ENCODE measurements at regions not wholly inside any gene's neighbourhood (a gene's known extent, or its start where the extent isn't known, plus 50 kb on each side); places are given as distances from the start of the nearest gene placed in this dataset.

DNA sequence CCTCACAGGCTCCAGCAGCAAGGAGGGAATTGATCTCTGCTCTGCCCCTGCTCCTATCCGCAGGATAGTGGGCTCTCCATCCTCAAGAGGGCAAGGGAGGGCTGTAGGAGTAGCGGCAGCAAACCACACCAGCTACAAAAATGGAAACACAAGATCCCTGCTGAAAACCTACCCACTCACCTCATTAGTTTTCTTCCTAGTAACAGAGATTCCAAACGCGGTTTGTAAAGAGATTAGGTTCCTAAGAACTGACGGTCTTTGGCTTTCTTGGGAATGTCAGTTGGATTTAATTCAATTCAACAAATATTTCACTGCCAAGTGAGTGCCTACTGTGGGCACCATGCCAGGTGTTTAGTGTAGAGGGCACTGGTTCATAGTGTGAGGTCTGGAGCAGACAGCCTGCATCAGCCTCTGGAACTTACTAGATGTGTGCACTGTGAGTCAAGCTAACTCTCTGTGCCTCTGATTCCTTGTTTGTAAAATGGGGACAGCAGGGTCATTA is 84.7 kb downstream of the MRPL46 start:
- no peak for DNase-seq (ENCODE audit: low spot score)

DNA sequence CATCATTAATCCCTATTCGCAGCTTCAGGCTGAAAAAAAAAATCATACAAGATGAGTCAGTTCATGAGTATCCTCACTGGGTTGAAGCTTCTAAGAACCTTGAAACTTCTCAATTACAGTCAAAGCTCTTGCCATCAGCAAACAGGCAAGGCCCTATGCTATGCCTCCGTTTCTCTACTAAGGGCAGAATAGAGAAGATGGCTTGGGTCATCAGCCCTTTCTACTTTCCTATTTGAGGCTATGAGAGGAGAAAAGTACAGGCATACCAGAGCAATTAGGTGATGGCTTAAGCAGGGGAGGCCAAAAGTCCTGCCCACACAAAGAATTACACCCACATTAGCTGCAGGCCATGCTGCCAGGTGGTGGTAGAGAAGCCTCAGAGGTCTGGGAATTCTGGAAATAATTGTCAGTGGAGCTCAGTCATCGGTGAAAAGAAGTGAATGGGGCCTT is 89.0 kb downstream of the MRPL46 start:
- DNase-seq (ENCODE audit: low spot score) = no peak

DNA sequence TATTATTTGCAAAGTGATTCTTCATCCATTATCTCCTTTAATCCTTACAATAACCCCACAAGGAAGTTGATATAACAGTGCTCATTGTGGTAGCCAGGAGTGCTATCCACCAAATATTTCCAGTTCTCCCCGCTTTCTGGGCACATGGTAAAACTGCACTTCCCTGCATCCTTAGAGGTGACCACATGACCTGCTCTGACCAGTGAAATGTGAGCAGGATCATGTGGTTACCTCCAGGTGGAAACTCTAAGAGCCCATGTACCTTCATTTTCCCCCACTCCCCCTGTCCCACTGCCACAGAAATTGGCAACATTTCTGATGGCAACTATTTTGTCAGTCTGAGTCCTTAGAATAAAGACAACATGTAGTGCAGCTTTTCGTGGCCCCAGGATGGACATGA is 89.7 kb downstream of the MRPL46 start:
- DNase-seq (ENCODE audit: low spot score) = no peak

DNA sequence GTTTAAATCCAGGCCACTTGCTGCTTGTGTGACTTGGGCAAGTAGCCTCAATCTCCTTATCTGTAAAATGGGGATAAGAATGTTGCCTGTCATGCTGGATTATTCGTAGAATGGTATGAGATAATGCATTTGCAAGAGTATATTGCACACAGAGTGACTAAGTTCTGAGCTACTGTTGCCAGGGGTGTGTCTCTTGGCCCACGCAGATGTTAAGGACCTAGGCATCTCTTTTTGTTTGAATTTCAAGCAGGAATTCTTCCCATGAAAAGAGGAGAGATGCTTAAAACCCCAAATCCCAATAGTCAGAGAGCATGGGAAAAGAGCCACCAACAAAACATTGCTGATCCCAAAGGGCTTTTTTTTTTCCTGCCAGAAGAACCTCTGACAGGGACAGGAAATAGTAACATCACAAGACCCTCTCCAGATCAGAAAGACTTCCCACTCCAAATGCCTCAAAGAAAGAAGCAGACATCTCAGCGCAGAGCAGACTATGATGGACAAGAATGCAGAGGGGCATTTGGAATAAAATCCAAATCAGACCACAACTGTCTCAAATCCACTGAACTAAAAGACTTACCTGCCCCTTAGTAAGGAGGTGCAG is 90.5 kb downstream of the MRPL46 start:
- no peak for DNase-seq (ENCODE audit: low spot score)

DNA sequence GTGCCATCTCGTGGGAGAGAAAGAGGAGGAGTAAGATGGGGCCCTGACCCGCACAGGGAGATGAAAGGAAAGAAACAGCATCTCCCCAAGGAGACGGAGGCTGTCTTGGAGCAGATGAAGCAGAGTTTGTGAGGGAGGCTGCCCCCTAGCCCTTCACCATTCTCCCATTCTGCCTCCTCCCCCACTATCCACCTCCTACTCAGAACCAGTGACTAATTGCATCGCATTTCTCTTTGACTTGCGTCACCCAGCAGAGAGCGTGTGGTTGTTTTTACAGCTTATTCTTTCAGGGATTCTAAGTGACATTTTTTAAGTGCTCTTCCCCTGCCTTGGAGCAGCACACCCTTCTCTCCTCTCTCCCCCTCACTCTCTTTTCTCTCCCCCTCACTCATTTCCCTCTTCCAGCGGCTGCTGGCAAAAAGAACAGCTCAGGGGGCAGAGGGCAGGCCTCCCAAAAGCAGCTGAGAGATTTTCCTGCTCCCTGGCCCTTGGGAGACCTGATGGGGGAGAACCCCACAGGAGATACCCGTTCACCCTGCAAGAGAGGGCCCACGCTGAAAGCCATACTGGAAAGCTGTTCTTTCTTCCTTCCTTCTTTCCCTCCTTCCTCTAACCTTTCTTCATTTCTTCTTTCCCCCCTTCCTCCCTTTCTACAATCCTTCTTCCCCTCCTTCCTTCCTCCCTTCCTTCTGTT is 91.8 kb downstream of the MRPL46 start:
- no peak for DNase-seq (ENCODE audit: low spot score)

DNA sequence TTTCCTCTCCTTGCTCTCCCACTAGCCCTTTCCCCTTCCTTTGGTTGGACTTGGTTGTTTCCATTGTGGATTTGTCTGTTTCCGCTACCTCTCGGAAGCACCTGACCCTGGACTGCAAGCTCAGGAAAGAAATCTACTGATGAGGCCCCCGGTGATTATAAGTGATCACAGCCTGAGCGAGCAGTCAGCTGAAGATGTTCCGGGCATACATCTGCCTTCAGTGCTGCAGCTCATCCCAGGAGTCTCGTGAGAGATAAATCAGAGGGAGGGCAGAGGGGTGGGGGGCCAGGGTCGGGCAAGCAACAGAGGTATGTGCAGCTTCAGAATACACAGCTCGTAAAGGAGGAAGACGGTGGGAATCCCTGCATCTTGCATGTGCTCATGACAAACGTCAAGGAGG is 102.1 kb downstream of the MRPL46 start:
- no peak for DNase-seq (ENCODE audit: low spot score)

DNA sequence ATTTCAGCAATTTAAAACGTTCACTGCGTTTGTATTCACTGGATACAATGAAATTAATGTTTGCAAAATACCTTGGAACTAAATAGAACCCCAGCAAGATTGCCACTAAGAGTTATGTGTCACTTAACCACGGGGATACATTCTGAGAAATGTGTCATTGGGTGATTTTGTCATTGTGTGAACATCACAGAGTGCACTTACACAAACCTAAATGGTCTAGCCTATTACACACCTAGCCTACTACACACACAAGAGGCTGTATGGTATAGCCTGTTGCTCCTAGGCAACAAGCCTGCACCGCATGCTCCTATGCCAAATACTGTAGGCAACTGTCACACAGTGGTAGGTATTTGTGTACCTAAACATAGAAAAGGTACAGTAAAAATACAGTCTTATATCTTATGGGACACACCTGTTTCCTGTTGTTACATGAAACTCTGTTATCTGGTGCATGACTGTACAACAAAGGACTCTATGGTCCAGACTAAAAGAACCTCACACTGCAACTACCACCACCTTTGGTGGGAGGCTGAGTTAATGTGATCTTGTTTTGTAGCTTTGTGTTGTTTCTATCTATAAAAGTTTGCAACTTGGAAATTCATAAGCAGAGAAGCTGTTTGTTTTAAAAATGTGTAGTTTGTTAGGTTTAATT is 92.2 kb upstream of the NTRK3 start:
- DNase-seq (ENCODE audit: low spot score) = no peak

DNA sequence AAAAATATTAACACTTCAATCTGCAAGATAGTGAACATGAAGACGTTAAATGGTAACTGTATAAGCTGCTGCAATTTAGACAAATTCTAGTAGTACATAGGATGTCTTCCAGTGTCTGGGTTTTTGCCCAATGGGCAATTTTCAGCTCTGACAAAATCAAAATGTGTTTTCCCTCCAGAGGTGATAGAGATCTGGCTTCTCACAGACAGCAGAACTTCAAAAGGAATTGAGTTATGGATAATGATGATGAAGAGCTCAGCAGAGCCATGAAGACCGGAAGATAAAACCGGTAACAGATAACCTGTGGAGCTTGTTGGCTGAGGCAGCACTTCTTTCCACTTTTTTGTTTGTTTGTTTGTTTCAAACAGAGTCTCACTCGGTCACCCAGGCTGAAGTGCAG is 89.4 kb upstream of the NTRK3 start:
- DNase-seq (ENCODE audit: low spot score) = no peak

DNA sequence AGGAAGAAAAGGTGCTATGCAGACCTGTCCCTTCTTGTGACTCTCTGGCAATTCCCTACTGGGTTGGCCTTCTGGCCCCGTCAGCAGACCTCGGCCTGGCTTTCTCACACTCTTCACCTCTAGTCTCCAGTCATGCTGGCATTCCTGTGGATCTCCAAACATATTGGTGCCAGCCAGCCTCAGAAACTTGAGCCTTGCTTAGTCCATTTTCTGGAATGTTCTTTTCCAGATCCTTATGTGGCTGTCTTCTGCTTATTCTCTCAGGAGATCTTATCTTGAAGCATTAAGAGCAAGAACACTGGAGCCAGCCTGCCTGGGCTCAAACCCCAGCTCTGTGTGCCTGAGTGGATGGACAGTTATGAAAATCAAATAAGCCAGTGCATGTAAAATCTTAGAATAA is 88.2 kb upstream of the NTRK3 start:
- DNase-seq (ENCODE audit: low spot score) = no peak

DNA sequence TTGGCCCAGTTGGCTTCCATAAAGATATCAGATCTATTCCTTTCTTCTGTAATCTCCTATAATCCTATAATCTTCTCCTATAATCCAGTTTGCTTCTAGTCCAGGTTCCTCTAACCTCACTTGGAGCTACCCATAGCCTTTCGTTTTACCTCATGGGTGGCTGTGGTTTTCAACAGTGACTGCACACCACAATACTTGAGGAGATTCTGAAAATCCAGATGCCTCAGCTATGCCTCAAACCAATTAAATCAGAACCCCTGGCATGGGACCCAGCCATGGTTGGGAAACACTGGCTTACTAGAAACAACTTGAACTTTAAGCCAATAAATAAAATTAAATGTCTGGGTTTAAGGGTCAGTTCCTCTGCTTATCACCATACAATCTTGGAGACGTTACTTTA is 86.1 kb upstream of the NTRK3 start:
- DNase-seq (ENCODE audit: low spot score) = no peak

DNA sequence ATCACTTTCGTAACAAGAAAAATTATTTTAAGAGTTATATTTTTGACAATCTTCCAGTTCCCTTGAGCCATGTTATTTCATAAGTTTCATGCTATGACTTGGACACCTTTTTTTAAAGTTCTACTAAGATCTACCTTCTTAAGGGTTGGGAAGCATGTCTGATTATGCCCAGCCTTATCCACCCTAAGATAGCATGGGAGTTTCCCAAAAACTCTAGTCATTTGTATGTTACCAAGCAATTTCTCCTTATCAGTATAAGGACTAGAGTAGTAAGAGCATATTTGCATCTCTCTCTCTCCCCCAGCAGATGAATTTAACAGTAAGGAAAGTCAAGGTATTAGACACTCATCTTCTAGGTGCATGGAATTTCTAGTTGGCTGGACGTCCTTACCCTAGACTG is 85.1 kb upstream of the NTRK3 start:
- DNase-seq (ENCODE audit: low spot score) = no peak

DNA sequence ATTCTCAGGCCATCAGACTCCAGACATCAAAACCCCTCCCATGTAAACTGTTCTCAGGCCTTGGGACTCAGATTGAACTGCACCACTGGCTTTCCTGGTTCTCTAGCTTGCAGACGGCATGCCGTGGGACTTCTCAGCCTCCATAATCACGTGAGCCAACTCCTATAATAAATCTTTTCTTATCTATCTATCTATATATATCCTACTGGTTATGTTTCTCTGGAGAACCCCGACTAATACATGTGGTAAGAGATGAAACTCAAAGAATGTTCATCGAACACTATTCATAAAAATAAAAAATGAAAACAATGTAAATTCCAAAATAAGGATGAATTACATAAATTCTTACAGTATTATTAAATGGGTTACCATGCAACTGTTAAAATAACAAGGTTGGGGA is 84.5 kb upstream of the NTRK3 start:
- DNase-seq (ENCODE audit: low spot score) = no peak

DNA sequence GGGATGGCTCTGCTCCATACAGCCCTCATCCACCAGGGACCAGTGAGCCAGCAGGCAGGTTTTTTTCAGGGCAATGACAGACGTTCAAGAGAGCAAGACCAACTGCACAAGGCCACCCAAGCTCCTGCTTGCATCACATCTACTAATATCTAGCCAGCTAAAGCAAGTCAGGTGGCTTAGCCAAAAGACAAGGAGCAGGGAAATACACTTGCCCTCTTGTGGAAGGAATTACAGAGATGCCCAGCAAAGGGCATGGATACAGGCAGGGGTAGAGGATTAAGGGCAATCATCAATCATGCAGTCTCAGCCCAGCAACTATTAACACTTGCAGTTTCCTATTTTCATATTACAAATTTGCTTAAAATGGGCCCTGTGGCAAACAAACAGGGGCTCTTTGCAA is 81.5 kb upstream of the NTRK3 start:
- DNase-seq (ENCODE audit: low spot score) = no peak

DNA sequence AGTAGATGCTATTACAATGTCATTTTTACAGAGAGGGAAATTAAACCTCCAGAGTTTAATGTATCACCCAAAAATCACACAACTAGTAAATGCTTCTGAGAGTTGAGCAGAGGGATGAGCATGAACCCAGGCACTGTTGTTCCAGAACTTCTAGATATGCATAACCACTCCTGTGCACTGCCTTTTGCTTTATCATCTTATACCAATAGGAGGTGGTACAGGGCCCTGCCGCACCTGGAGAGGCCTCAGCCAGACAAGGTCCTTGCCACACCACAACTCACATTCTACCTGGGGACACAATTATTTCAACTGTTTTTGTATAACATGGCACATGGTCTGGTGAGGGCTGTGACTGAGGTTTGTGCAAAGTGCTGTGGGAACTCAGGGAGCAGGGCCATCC is 78.5 kb upstream of the NTRK3 start:
- DNase-seq (ENCODE audit: low spot score) = no peak

DNA sequence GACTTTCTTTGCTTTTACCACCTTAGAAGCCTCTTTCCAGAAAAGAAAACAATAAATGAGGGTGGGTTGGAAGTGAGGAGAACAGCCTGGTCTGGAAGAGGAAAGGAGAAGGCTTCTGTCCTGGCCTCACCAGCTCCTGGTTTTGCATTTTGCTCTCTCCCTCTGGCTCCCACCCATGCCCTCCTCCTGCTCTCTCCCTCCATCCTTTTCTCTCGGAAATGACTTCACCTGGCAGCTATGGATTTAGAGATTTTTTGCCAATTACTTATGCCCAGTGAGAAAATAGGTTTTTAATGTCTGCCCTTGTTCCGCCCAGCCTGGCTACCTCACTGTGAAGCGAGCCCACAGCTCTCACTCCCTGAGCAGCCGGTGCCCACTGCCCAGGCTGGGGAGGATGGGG is 77.9 kb upstream of the NTRK3 start:
- DNase-seq (ENCODE audit: low spot score) = no peak

DNA sequence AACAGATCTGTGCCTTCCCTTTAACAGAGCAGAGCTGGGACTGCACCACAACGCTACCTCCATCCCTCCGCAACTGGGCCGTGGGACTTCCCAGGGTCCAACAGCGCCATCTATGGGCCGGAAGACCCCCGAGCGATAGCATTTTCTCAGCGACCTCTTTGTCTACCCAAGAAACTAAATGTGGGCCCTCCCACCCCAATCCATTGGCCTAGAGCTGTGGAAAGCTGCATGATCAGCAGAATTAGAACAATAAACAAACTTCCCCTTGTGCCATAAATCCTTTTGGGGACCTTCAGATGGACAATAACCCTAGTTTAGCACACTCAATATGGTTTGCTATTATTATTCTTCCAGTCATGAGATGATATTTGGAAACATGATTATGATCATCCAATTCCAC is 74.8 kb upstream of the NTRK3 start:
- DNase-seq (ENCODE audit: low spot score) = peak; percentile 7

DNA sequence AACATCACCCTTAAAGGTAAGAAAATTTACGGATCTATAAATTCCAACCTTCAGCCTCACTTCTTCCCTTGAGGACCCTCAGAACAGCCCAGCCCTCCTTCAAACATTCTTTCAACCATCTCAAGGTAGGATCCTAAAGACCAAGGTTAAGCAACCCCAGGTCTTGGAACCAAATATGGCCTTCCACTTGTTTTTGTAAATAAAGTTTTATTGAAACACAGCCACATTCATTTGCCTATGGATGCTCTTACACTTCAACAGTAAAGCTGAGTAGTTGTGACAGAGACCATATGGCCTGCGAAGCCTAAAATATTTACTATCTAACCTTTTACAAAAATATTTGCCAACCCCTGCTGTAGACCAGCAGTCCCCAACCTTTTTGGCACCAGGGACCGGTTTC is 70.4 kb upstream of the NTRK3 start:
- DNase-seq (ENCODE audit: low spot score) = no peak

DNA sequence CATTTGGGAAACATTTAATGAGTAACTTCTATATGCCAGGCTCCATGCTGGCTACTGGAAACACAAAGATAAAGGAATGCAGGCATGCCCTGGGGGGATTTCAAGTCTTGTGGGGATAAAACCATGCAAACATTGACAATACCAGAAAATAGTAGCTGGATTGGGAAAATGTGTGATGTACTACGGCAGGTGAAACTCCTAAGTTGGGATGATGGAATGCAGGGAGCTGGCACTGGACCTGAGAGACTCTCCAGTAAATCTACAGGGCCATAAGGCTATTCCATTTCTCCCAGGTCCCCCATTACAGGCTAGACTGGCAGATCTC is 68.2 kb upstream of the NTRK3 start:
- DNase-seq (ENCODE audit: low spot score) = no peak

DNA sequence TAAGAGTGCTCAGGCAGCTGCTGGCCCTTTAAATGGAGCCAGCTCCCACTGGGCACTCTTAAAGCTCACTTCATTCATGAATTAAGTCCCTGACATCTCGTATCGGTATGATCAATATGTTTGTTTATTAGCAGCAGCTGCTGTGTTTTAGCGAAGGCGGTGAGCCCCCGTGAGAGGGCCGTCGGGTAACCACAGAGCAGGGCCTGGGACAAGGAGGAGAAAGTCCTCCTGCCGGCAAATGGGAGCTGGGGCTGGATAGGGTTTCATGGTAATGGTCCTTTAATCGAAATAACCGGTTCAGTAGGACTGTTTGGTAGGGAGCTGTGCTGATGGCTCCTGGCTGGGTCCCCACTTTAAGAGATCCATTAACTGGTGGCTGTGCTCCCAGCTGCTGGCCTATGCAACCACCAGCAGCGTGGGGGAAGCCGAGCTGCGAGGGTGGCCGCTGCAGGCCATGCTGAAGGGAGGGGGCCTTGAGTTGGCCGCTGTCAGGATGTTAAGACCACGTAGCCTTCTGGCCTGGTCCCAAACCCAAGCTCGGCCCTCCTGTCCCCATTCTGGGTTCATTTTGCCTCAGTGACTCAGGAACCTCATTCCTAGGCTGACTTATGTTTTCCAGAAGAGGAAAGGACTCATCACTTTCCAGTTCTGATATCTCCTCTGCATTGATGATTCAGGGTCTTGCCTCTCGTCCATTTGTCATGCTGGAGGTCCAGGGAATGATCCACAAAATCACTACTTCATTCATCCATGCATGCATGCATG is 67.6 kb upstream of the NTRK3 start:
- DNase-seq (ENCODE audit: low spot score) = no peak

DNA sequence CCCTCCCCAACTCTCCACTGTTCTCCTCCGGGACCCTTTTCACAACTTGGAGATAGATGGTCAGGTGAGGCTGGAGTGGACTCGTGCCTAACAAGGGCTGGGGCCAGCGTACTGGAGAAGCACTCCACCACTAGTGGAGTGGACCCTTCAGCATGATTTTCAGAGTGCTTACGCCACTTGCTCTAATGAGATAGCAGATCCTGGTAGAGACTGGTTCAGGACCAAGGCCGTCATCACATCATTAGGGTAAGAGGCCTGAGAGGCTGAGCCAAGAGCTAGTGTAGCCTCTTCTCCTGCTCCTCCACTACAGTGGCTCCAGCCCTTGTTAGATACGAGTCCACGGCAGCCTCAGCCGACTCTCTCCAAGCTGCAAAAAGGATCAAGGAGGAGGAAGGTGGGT is 66.9 kb upstream of the NTRK3 start:
- DNase-seq (ENCODE audit: low spot score) = no peak

DNA sequence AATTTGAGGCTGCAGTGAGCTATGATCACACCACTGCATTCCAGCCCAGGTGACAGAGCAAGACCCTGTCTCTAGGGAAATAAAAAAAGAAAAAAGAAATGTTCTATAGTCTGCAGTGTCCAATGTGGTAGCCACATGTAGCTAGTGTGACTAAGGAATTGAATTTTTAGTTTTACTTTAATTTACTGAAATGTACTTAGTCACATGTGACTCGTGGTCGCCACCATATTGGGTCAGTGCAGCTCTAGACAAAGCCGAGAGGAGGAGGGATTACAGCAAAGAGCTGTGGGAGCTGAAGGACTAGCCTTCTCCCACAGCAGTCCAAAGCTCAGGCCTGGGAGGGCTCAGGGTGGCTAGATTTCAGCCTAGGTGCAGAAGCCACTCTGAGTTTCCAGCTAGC is 65.9 kb upstream of the NTRK3 start:
- no peak for DNase-seq (ENCODE audit: low spot score)

DNA sequence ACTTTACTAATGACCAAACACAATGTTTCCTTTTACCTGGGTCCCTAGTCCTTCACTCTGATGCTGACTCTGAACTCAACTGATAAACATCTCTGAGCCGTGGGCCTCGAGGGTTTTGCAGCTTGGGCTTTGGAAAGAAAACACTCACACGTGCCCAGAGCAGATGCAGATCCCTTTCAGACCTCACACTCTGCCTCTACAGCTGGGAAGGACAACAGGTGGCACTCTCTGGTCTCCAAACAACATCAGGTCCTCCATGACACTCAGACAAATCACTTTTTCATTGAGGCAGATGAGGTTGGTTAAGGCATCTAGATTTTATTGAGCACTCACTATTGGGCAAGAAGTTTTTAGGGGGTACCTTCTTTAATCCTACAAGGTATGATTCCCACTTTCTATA is 64.7 kb upstream of the NTRK3 start:
- DNase-seq (ENCODE audit: low spot score) = no peak

DNA sequence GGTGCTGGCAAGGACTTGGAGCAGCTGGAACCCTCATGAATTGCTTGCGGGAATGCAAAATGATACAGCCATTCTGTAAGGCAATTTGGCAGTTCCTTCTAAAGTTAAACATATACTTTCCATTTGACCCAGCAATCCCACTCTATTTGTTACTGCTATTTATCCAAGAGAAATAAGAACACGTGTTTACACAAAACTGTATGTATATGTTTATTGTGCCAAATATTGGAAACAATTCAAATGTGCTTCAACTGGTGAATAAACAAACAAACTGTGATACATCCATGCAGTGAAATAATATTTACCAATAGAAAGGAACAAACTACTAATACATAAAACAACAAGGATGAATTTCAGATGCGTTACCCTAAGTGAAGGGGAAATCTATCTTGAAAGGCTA is 60.0 kb upstream of the NTRK3 start:
- no peak for DNase-seq (ENCODE audit: low spot score)

Measured in kidney capillary endothelial cell (primary cell).